Thymus (tissue), 11 donors: ENCODE measurements at regions not wholly inside any gene's neighbourhood (a gene's known extent, or its start where the extent isn't known, plus 50 kb on each side); places are given as distances from the start of the nearest gene placed in this dataset.
"Not testable (repeated sequence)": the region's sequence is repeated elsewhere in the genome, so short reads cannot be mapped to it uniquely, and the experiment has no call there.

Experiments
- DNase-seq, 9 donors: peaks; one replicate each; pipeline ENCODE4 v3.0.0-alpha.2; 2013; ENCODE audit warnings: low spot score in 9 of 9, low read depth in 6 of 9, missing footprints in 1 of 9
- H3K27ac ChIP-seq, 2 donors: one replicate each; pipeline ENCODE4 v1.5.1; 2013; ENCODE audit warnings: control low read depth in 1 of 2, low read depth in 1 of 2, low read length in 1 of 2, mild to moderate bottlenecking in 1 of 2, moderate library complexity in 1 of 2
- H3K27me3 ChIP-seq, 2 donors: one replicate each; pipeline ENCODE4 v1.5.1; 2013; ENCODE audit warnings: low read length in 1 of 2; ENCODE audit not compliant: control insufficient read depth in 2 of 2, insufficient read depth in 1 of 2
- H3K36me3 ChIP-seq, 2 donors: one replicate each; pipeline ENCODE4 v1.5.1; 2013; ENCODE audit warnings: low read length in 1 of 2, mild to moderate bottlenecking in 1 of 2, moderate library complexity in 1 of 2; ENCODE audit not compliant: control insufficient read depth in 2 of 2, insufficient read depth in 2 of 2
- H3K4me1 ChIP-seq, 2 donors: one replicate each; pipeline ENCODE4 v1.5.1; 2013; ENCODE audit warnings: low read length in 2 of 2; ENCODE audit not compliant: control insufficient read depth in 2 of 2, insufficient read depth in 2 of 2
- H3K4me3 ChIP-seq, 2 donors: one replicate each; pipeline ENCODE4 v1.5.1; 2013; ENCODE audit warnings: low read length in 2 of 2, control low read depth in 1 of 2, mild to moderate bottlenecking in 1 of 2
- H3K9me3 ChIP-seq, 2 donors: one replicate each; pipeline ENCODE4 v1.5.1; 2013; ENCODE audit warnings: low read length in 1 of 2, mild to moderate bottlenecking in 1 of 2; ENCODE audit not compliant: control insufficient read depth in 2 of 2, insufficient read depth in 1 of 2
- WGBS: extraction: QIAGEN DNeasy Blood & Tissue Kit; methylation state at CpG from one replicate; pipeline ENCODE4 v1.1.7; 2013; 5-methylcytosine and 5-hydroxymethylcytosine counted together
- donor health status: healthy.

GRCh38 chr6:67030861-67031260, 1323.8 kb upstream of the EYS start:
- no peaks in the 10 kb centered on the region for H3K27me3 ChIP-seq
- no peaks in the 10 kb centered on the region for H3K4me1 ChIP-seq
- H3K9me3 ChIP-seq = peaks cover 0 to 10% of the 10 kb centered on the region in 2 donors
- H3K4me3 ChIP-seq = no peak overlapping the region
- WGBS = 98% methylated on average over 19 of the region's 19 CpGs
- H3K27ac ChIP-seq = no peak overlapping the region
- no peak for DNase-seq
- H3K36me3 ChIP-seq = no peaks in the 10 kb centered on the region

GRCh38 chr6:67016921-67017460, 1310.0 kb upstream of the EYS start:
- Histone ChIP-seq H3K36me3 (no peaks in the 10 kb centered on the region), H3K4me1 (no peaks in the 10 kb centered on the region), H3K9me3 (no peaks in the 10 kb centered on the region), H3K27ac (no peak overlapping the region), H3K4me3 (no peak overlapping the region), H3K27me3 (no peaks in the 10 kb centered on the region)
- WGBS = 69% methylated on average over 1 of the region's 1 CpG
- no peak for DNase-seq

- Histone ChIP-seq H3K4me1 (no peaks in the 10 kb centered on the region), H3K9me3 (no peaks in the 10 kb centered on the region), H3K4me3 (no peak overlapping the region), H3K27me3 (no peaks in the 10 kb centered on the region), H3K36me3 (no peaks in the 10 kb centered on the region), H3K27ac (no peak overlapping the region)
- 88% methylated on average over 4 of the region's 4 CpGs for WGBS
- no peak for DNase-seq
Measured at GRCh38 chr6:67011441-67011840, 1304.4 kb upstream of the EYS start.

- no peaks in the 10 kb centered on the region for H3K27me3 ChIP-seq
- H3K4me3 ChIP-seq = no peak overlapping the region
- 78% methylated on average over 8 of the region's 8 CpGs for WGBS
- H3K27ac ChIP-seq = no peak overlapping the region
- H3K9me3 ChIP-seq = no peaks in the 10 kb centered on the region
- no peaks in the 10 kb centered on the region for H3K36me3 ChIP-seq
- DNase-seq = no peak
- no peaks in the 10 kb centered on the region for H3K4me1 ChIP-seq
Measured at GRCh38 chr6:67009818-67010217, 1302.8 kb upstream of the EYS start.

- H3K36me3 ChIP-seq = no peaks in the 10 kb centered on the region
- H3K4me3 ChIP-seq = no peak overlapping the region
- DNase-seq = no peak
- H3K27me3 ChIP-seq = no peaks in the 10 kb centered on the region
- 96% methylated on average over 3 of the region's 3 CpGs for WGBS
- H3K4me1 ChIP-seq = no peaks in the 10 kb centered on the region
- no peak overlapping the region for H3K27ac ChIP-seq
- no peaks in the 10 kb centered on the region for H3K9me3 ChIP-seq
Measured at GRCh38 chr6:67003844-67004243, 1296.8 kb upstream of the EYS start.

- Histone ChIP-seq H3K27ac (no peak overlapping the region), H3K4me3 (no peak overlapping the region), H3K27me3 (no peaks in the 10 kb centered on the region), H3K36me3 (no peaks in the 10 kb centered on the region), H3K4me1 (no peaks in the 10 kb centered on the region), H3K9me3 (no peaks in the 10 kb centered on the region)
- 98% methylated on average over 2 of the region's 2 CpGs for WGBS
- no peak for DNase-seq
Measured at GRCh38 chr6:67000121-67000520, 1293.1 kb upstream of the EYS start.

- H3K4me3 ChIP-seq, H3K27me3 ChIP-seq, H3K36me3 ChIP-seq, H3K9me3 ChIP-seq, H3K27ac ChIP-seq, H3K4me1 ChIP-seq, DNase-seq: not testable (repeated sequence)
- 82% methylated on average over 1 of the region's 1 CpG for WGBS
Measured at GRCh38 chr6:66997579-66997978, 1290.6 kb upstream of the EYS start.

- Histone ChIP-seq H3K4me3 (no peak overlapping the region), H3K27ac (no peak overlapping the region), H3K27me3 (no peaks in the 10 kb centered on the region), H3K36me3 (no peaks in the 10 kb centered on the region), H3K4me1 (no peaks in the 10 kb centered on the region), H3K9me3 (peaks cover 0 to 4% of the 10 kb centered on the region in 2 donors)
- no peak for DNase-seq
- 95% methylated on average over 1 of the region's 1 CpG for WGBS
Measured at GRCh38 chr6:66995669-66996068, 1288.6 kb upstream of the EYS start.

- H3K4me1 ChIP-seq, H3K27ac ChIP-seq, H3K27me3 ChIP-seq, H3K4me3 ChIP-seq, DNase-seq, H3K9me3 ChIP-seq, H3K36me3 ChIP-seq: not testable (repeated sequence)
- 97% methylated on average over 10 of the region's 10 CpGs for WGBS
Measured at GRCh38 chr6:66993708-66994107, 1286.7 kb upstream of the EYS start.

GRCh38 chr6:66993272-66993671, 1286.2 kb upstream of the EYS start:
- 83% methylated on average over 3 of the region's 3 CpGs for WGBS

More at GRCh38 chr6:66993272-66993671, 1286.2 kb upstream of the EYS start:
- Histone ChIP-seq H3K27me3 (no peaks in the 10 kb centered on the region), H3K4me3 (no peak overlapping the region), H3K27ac (no peak overlapping the region), H3K4me1 (no peaks in the 10 kb centered on the region), H3K36me3 (no peaks in the 10 kb centered on the region), H3K9me3 (peaks cover 0 to 7% of the 10 kb centered on the region in 2 donors)
- DNase-seq = no peak
